Colonic mucosa (tissue), 4 donors: ENCODE measurements at regions not wholly inside any gene's neighbourhood (a gene's known extent, or its start where the extent isn't known, plus 50 kb on each side); places are given as distances from the start of the nearest gene placed in this dataset.

Source experiments
- DNase-seq: peaks from one replicate; pipeline ENCODE4 v3.0.0-alpha.2; 2020
- H3K27ac ChIP-seq: fragments of 200-600 bp; one replicate; pipeline ENCODE4 v1.8.0; 2021
- H3K27me3 ChIP-seq: fragments of 200-600 bp; one replicate; pipeline ENCODE4 v1.8.0; 2021
- H3K36me3 ChIP-seq: fragments of 200-600 bp; one replicate; pipeline ENCODE4 v1.8.0; 2021
- H3K4me1 ChIP-seq: fragments of 200-600 bp; one replicate; pipeline ENCODE4 v1.8.0; 2021; ENCODE audit warnings: mild to moderate bottlenecking
- H3K4me3 ChIP-seq: fragments of 200-600 bp; one replicate; pipeline ENCODE4 v1.8.0; 2021
- H3K9ac ChIP-seq, 2 donors: one replicate each; pipeline ENCODE4 v1.7.0; 2013; ENCODE audit warnings: control low read depth in 2 of 2, low read depth in 2 of 2, low read length in 2 of 2
- H3K9me3 ChIP-seq: fragments of 200-600 bp; one replicate; pipeline ENCODE4 v1.8.0; 2021
- intact Hi-C: fragments of 100-400 bp; cut with DNase I; formaldehyde crosslinking; loops from one replicate; pipeline ENCODE4 v1.14.1; 2022
- TF ChIP-seq, protein P1 (sequence below): fragments of 200-600 bp; IDR thresholded peaks from one replicate; pipeline ENCODE4 v1.8.0; 2022; ENCODE audit warnings: antibody characterized with exemption, mild to moderate bottlenecking
- donor health status: healthy.
- donor health status: DM: no; HTN: no; CAD: no.
- donor health status: DM: no; HTN: no; CAD: no.

DNA sequence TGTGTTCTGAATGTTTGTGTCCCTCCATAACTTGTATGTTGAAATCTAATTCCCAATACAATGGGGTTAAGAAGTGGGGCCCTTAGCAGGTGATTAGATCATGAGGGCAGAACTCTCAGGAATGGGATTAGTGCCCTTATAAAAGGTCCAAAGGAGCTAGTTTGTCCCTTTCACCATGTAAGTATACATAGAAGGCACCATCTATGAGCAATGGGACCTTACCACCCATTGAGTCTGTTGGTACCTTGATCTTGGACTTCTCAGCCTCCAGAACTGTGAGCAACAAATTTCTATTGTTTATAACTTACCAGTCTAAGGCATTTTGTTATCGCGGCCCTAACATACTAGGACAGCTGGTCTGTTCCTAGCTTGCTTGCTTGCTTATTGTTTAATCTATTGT is 106.3 kb downstream of the MYCN start:
- no peak overlapping the region for H3K9ac ChIP-seq
- H3K4me3 ChIP-seq: no peak overlapping the region
- no peak for DNase-seq
- TF ChIP-seq, protein P1, sequence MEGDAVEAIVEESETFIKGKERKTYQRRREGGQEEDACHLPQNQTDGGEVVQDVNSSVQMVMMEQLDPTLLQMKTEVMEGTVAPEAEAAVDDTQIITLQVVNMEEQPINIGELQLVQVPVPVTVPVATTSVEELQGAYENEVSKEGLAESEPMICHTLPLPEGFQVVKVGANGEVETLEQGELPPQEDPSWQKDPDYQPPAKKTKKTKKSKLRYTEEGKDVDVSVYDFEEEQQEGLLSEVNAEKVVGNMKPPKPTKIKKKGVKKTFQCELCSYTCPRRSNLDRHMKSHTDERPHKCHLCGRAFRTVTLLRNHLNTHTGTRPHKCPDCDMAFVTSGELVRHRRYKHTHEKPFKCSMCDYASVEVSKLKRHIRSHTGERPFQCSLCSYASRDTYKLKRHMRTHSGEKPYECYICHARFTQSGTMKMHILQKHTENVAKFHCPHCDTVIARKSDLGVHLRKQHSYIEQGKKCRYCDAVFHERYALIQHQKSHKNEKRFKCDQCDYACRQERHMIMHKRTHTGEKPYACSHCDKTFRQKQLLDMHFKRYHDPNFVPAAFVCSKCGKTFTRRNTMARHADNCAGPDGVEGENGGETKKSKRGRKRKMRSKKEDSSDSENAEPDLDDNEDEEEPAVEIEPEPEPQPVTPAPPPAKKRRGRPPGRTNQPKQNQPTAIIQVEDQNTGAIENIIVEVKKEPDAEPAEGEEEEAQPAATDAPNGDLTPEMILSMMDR: no peak
- no peak overlapping the region for H3K27ac ChIP-seq
- intact Hi-C loops: no loop called here
- H3K36me3 ChIP-seq: no peaks in the 10 kb centered on the region
- no peaks in the 10 kb centered on the region for H3K27me3 ChIP-seq
- H3K9me3 ChIP-seq: no peaks in the 10 kb centered on the region
- no peaks in the 10 kb centered on the region for H3K4me1 ChIP-seq

- Histone ChIP-seq H3K27ac (no peak overlapping the region), H3K36me3 (no peaks in the 10 kb centered on the region), H3K27me3 (no peaks in the 10 kb centered on the region), H3K9ac (no peak overlapping the region), H3K9me3 (no peaks in the 10 kb centered on the region), H3K4me3 (no peak overlapping the region), H3K4me1 (no peaks in the 10 kb centered on the region)
- intact Hi-C loops: no loop called here
- DNase-seq: no peak
- TF ChIP-seq, protein P1: no peak
Observed at GRCh38 chr2:16045653-16046352, 105.5 kb downstream of the MYCN start.

DNA sequence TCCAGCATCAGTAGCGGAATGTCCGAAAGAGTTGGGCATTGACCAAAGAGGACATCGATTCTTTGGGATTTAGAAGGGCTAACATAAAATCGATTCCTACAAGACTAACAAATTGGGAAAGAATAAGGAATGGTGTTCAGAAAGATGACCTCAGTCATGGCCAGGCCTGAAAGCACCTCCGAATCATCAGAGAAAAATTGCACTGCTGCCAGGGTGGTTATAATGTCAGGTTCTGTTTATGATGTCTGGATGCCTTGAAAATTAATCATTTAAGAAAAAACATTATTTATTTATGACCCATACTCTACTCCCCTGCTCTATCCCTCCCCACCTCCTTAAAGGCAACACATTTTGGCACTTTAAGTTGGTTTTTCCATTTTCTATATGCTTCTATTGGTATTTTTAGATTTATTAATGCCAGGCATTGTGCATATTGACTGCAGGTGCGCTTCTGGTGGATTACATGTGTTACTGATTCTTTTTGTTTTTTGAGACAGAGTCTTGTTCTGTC is 104.7 kb downstream of the MYCN start:
- Histone ChIP-seq H3K9ac (no peak overlapping the region), H3K27ac (no peak overlapping the region), H3K36me3 (no peaks in the 10 kb centered on the region), H3K4me1 (no peaks in the 10 kb centered on the region), H3K9me3 (no peaks in the 10 kb centered on the region), H3K4me3 (no peak overlapping the region), H3K27me3 (no peaks in the 10 kb centered on the region)
- TF ChIP-seq, protein P1: no peak
- no peak for DNase-seq
- intact Hi-C loops: no loop called here

DNA sequence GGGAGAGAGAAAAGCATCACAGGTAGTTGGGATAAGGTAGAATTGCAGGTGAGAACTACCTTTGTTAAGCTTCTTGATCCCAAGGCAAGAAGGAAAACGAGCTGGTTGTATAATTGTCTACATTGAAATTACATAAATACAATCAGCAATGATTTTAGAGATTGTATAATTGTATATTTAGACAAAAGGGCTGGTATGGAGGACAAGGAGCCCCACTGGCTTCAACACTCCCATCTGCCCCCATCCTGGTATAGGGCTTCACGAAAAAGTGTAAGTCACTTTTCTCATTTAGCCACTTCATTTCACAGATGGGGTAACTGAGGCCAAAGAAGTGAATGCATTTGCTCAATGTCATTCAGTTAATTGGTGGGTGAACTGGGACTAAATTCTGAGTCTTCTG is 103.3 kb downstream of the MYCN start:
- intact Hi-C loops: no loop called here
- TF ChIP-seq, protein P1: no peak
- Histone ChIP-seq H3K36me3 (no peaks in the 10 kb centered on the region), H3K4me1 (no peaks in the 10 kb centered on the region), H3K4me3 (no peak overlapping the region), H3K27me3 (no peaks in the 10 kb centered on the region), H3K9me3 (no peaks in the 10 kb centered on the region), H3K27ac (no peak overlapping the region), H3K9ac (no peak overlapping the region)
- DNase-seq: no peak

DNA sequence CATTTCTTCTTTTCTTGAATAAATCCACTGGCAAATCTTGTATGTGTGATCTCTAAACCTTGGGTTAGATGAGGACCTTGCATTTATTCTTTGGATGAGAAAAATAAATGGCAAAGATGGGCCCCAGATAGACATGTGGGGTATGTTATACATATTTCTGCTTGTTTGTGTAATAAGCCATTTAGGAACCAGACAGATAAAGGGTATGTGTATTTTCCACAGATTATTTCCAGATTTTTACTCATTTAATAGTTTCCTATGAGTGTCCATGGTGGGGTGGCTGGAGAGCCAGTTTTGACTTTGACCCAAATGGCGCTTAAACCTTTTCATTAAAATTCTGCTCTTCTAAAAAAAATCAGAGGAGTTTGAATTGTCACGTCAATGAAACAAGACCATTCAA is 102.8 kb downstream of the MYCN start:
- Histone ChIP-seq H3K9me3 (no peaks in the 10 kb centered on the region), H3K4me1 (no peaks in the 10 kb centered on the region), H3K9ac (no peak overlapping the region), H3K27me3 (no peaks in the 10 kb centered on the region), H3K27ac (no peak overlapping the region), H3K4me3 (no peak overlapping the region), H3K36me3 (no peaks in the 10 kb centered on the region)
- intact Hi-C loops: no loop called here
- DNase-seq: no peak
- TF ChIP-seq, protein P1: no peak
